Loucy (cell line): ENCODE measurements at regions not wholly inside any gene's neighbourhood (a gene's known extent, or its start where the extent isn't known, plus 50 kb on each side); places are given as distances from the start of the nearest gene placed in this dataset.
"Not testable (repeated sequence)": the region's sequence is repeated elsewhere in the genome, so short reads cannot be mapped to it uniquely, and the experiment has no call there.

Source experiments
- H2AFZ ChIP-seq: fragments of 200-600 bp; sonication (generic); 2 replicates; pipeline ENCODE4 v1.6.0; 2016; ENCODE audit warnings: antibody characterized with exemption, mild to moderate bottlenecking, low read length, moderate library complexity
- H3F3A ChIP-seq: fragments of 200-600 bp; 2 replicates; pipeline ENCODE4 v1.6.0; 2016; ENCODE audit warnings: antibody characterized with exemption, low read depth, mild to moderate bottlenecking
- H3K27me3 ChIP-seq: fragments of 200-600 bp; sonication (generic); 2 replicates; pipeline ENCODE4 v1.6.1; 2014; ENCODE audit warnings: low read length, mild to moderate bottlenecking; ENCODE audit not compliant: insufficient read depth, poor library complexity, severe bottlenecking
- H3K36me3 ChIP-seq: fragments of 200-600 bp; sonication (generic); 2 replicates; pipeline ENCODE4 v1.6.1; 2016; ENCODE audit warnings: low read length; ENCODE audit not compliant: insufficient read depth
- H3K4me1 ChIP-seq: fragments of 200-600 bp; sonication (generic); 2 replicates; pipeline ENCODE4 v1.5.1; 2014; ENCODE audit warnings: low read length, mild to moderate bottlenecking; ENCODE audit not compliant: insufficient read depth, poor library complexity, severe bottlenecking
- H3K4me2 ChIP-seq: fragments of 200-600 bp; sonication (generic); 2 replicates; pipeline ENCODE4 v1.6.0; 2014; ENCODE audit warnings: antibody characterized with exemption, low read length, low read depth, mild to moderate bottlenecking; ENCODE audit not compliant: poor library complexity, severe bottlenecking
- H3K4me3 ChIP-seq: fragments of 200-600 bp; sonication (generic); 2 replicates; pipeline ENCODE4 v1.5.1; 2014; ENCODE audit warnings: low read length, mild to moderate bottlenecking, mixed read lengths; ENCODE audit not compliant: poor library complexity, severe bottlenecking
- H3K79me2 ChIP-seq: fragments of 200-600 bp; sonication (generic); 2 replicates; pipeline ENCODE4 v1.6.1; 2014; ENCODE audit warnings: low read length; ENCODE audit not compliant: insufficient read depth
- H3K9ac ChIP-seq: fragments of 200-600 bp; sonication (generic); 2 replicates; pipeline ENCODE4 v1.6.0; 2014; ENCODE audit warnings: mild to moderate bottlenecking, low read depth, low read length, moderate library complexity; ENCODE audit not compliant: poor library complexity, severe bottlenecking
- H3K9me2 ChIP-seq: fragments of 200-600 bp; sonication (generic); replicated peaks from 2 replicates; pipeline ENCODE4 v1.6.1; 2016; ENCODE audit warnings: low read depth, low read length, mixed read lengths
- H3K9me3 ChIP-seq: fragments of 200-600 bp; sonication (generic); 2 replicates; pipeline ENCODE4 v1.6.1; 2014; ENCODE audit warnings: mild to moderate bottlenecking, antibody characterized with exemption, low read length, low read depth; ENCODE audit not compliant: insufficient read depth
- H4K20me1 ChIP-seq: fragments of 200-600 bp; sonication (generic); 2 replicates; pipeline ENCODE4 v1.6.0; 2014; ENCODE audit warnings: antibody characterized with exemption, low read length, mild to moderate bottlenecking; ENCODE audit not compliant: insufficient read depth, poor library complexity, severe bottlenecking
- EZH2phosphoT487 ChIP-seq: fragments of 200-600 bp; IDR thresholded peaks from 2 replicates; pipeline ENCODE4 v1.6.1; 2018; ENCODE audit warnings: antibody characterized with exemption, mild to moderate bottlenecking, moderate library complexity, borderline replicate concordance
- TF ChIP-seq, protein P1 (sequence below): fragments of 200-600 bp; sonication (generic); conservative IDR thresholded peaks from 2 replicates; pipeline ENCODE4 v1.5.1; 2014; ENCODE audit warnings: mild to moderate bottlenecking, antibody characterized with exemption, low read length

DNA sequence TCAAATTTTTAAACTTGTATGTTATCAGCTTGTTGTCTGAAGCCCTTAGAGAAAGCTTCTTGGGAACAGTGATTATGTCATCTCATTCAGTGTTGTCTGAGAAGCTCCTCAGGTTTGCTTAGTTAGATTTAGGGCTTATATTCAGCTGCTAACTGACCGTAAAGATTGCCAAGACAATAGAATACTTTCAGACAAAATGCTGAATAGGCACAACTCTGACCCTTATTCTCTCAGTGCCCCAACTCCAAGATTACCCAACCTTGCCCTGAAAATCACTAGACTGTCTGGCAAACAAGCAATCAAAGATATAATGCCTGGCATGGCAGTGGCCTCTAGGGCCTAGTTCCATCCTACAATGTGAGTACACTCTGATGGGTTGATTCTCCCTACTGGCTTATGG, 950.5 kb upstream of the HS3ST1 start:
- H4K20me1 ChIP-seq = no peaks in the 10 kb centered on the region
- H3K36me3 ChIP-seq = no peaks in the 10 kb centered on the region
- H3K79me2 ChIP-seq = no peaks in the 10 kb centered on the region
- H2AFZ ChIP-seq = no peak overlapping the region
- no peaks in the 10 kb centered on the region for H3K27me3 ChIP-seq
- no peak overlapping the region for H3K4me2 ChIP-seq
- no peaks in the 10 kb centered on the region for H3K9me2 ChIP-seq
- no peaks in the 10 kb centered on the region for H3K9me3 ChIP-seq
- H3K4me1 ChIP-seq = no peaks in the 10 kb centered on the region
- TF ChIP-seq, protein P1, sequence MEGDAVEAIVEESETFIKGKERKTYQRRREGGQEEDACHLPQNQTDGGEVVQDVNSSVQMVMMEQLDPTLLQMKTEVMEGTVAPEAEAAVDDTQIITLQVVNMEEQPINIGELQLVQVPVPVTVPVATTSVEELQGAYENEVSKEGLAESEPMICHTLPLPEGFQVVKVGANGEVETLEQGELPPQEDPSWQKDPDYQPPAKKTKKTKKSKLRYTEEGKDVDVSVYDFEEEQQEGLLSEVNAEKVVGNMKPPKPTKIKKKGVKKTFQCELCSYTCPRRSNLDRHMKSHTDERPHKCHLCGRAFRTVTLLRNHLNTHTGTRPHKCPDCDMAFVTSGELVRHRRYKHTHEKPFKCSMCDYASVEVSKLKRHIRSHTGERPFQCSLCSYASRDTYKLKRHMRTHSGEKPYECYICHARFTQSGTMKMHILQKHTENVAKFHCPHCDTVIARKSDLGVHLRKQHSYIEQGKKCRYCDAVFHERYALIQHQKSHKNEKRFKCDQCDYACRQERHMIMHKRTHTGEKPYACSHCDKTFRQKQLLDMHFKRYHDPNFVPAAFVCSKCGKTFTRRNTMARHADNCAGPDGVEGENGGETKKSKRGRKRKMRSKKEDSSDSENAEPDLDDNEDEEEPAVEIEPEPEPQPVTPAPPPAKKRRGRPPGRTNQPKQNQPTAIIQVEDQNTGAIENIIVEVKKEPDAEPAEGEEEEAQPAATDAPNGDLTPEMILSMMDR = no peak
- TF ChIP-seq EZH2phosphoT487 = no peak
- H3K4me3 ChIP-seq = no peak overlapping the region
- H3F3A ChIP-seq = no peaks in the 10 kb centered on the region
- no peak overlapping the region for H3K9ac ChIP-seq

DNA sequence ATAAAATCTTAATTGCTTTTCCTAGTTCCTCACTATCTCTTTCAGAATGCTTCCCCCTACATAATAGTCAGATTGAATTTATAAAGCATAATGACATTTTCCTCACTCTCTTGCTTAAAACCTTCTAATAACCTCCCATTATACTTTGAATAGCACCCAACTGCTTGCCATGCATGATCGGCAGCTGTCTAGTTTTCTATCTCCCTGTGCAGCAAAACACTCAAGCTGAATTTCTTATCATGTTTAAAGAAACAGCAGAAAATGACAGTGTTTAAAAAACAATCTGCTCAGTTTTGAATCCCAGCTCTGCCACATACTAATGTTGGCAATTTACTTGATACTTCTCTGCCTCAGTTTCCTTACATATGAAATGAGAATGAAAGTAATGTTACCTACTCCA, 947.1 kb upstream of the HS3ST1 start:
- H3K9me2 ChIP-seq = no peaks in the 10 kb centered on the region
- no peaks in the 10 kb centered on the region for H3K36me3 ChIP-seq
- H3K9ac ChIP-seq = no peak overlapping the region
- no peaks in the 10 kb centered on the region for H3K4me1 ChIP-seq
- no peaks in the 10 kb centered on the region for H3F3A ChIP-seq
- H2AFZ ChIP-seq = no peak overlapping the region
- no peaks in the 10 kb centered on the region for H3K9me3 ChIP-seq
- no peak overlapping the region for H3K4me3 ChIP-seq
- H3K79me2 ChIP-seq = no peaks in the 10 kb centered on the region
- H3K4me2 ChIP-seq = no peak overlapping the region
- TF ChIP-seq, protein P1 = no peak
- TF ChIP-seq EZH2phosphoT487 = no peak
- H4K20me1 ChIP-seq = no peaks in the 10 kb centered on the region
- H3K27me3 ChIP-seq = no peaks in the 10 kb centered on the region

DNA sequence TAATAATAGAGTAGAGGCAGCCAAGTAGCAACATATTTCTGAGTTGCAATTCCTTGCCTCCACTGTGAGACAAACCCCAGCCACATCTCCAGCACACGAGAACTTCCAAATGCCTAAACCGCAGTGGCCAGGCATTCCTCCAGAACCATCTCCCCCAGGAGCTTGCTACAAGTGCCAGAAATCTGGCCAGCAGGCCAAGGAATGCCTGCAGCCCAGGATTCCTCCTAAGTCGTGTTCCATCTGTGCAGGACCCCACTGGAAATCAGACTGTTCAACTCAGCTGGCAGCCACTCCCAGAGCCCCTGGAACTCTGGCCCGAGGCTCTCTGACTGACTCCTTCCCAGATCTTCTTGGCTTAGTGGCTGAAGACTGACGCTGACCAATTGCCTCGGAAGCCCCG, 937.2 kb upstream of the HS3ST1 start:
- not testable (repeated sequence) for H3K79me2 ChIP-seq, H3K27me3 ChIP-seq, H4K20me1 ChIP-seq, H3K9me2 ChIP-seq, H3F3A ChIP-seq, H2AFZ ChIP-seq, H3K4me2 ChIP-seq, H3K9me3 ChIP-seq, H3K4me3 ChIP-seq, H3K4me1 ChIP-seq, H3K36me3 ChIP-seq, H3K9ac ChIP-seq

DNA sequence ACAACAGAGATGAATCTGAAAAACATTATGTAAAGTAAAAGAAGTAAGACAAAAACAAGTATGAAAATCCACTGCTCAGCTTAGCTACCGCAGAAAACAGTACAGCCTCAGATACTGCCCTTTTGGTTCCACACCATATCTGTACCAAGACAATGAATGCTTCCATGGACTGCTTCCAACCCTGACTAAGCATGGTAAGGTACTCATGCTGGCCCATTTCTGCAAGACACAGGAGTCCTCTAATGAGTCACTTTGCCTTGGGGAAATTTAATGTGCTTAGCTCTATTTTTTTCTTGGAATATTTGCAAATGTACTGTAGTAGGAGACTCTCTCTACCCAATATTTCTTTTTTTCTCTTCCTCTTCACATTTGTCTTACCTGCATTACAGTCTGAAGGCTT, 931.7 kb upstream of the HS3ST1 start:
- TF ChIP-seq, protein P1 = no peak
- no peak for TF ChIP-seq EZH2phosphoT487
- Histone ChIP-seq H3K27me3 (no peaks in the 10 kb centered on the region), H4K20me1 (no peaks in the 10 kb centered on the region), H3K9me2 (no peaks in the 10 kb centered on the region), H3K4me3 (no peak overlapping the region), H3K4me1 (no peaks in the 10 kb centered on the region), H3F3A (no peaks in the 10 kb centered on the region), H3K9me3 (no peaks in the 10 kb centered on the region), H3K79me2 (no peaks in the 10 kb centered on the region), H3K36me3 (no peaks in the 10 kb centered on the region), H3K4me2 (no peak overlapping the region), H3K9ac (no peak overlapping the region), H2AFZ (no peak overlapping the region)
